HEK293T (cell line): ENCODE measurements at regions not wholly inside any gene's neighbourhood (a gene's known extent, or its start where the extent isn't known, plus 50 kb on each side); places are given as distances from the start of the nearest gene placed in this dataset.

ENCODE experiments used
- ARNT ChIP-seq: fragments of 450-650 bp; IDR thresholded peaks from 2 replicates; pipeline ENCODE4 v1.6.1; 2017; ENCODE audit warnings: mild to moderate bottlenecking
- BHLHE40 ChIP-seq: fragments of 450-650 bp; IDR thresholded peaks from 2 replicates; pipeline ENCODE4 v1.6.1; 2016; ENCODE audit warnings: mild to moderate bottlenecking, moderate library complexity, borderline replicate concordance
- ELF4 ChIP-seq: fragments of 450-650 bp; IDR thresholded peaks from 2 replicates; pipeline ENCODE4 v1.6.1; 2017; ENCODE audit warnings: antibody characterized with exemption
- FOXK2 ChIP-seq: fragments of 450-650 bp; IDR thresholded peaks from 2 replicates; pipeline ENCODE4 v1.6.1; 2016; ENCODE audit warnings: mild to moderate bottlenecking
- NFRKB ChIP-seq: fragments of 450-650 bp; IDR thresholded peaks from 2 replicates; pipeline ENCODE4 v1.6.1; 2016; ENCODE audit warnings: mild to moderate bottlenecking, moderate library complexity
- SP1 ChIP-seq: fragments of 450-650 bp; IDR thresholded peaks from 2 replicates; pipeline ENCODE4 v1.6.1; 2017
- TARDBP ChIP-seq: fragments of 450-650 bp; IDR thresholded peaks from 2 replicates; pipeline ENCODE4 v1.6.1; 2016
- TF ChIP-seq, protein P1 (sequence below): fragments of 450-650 bp; IDR thresholded peaks from 2 replicates; pipeline ENCODE4 v1.6.1; 2016

DNA sequence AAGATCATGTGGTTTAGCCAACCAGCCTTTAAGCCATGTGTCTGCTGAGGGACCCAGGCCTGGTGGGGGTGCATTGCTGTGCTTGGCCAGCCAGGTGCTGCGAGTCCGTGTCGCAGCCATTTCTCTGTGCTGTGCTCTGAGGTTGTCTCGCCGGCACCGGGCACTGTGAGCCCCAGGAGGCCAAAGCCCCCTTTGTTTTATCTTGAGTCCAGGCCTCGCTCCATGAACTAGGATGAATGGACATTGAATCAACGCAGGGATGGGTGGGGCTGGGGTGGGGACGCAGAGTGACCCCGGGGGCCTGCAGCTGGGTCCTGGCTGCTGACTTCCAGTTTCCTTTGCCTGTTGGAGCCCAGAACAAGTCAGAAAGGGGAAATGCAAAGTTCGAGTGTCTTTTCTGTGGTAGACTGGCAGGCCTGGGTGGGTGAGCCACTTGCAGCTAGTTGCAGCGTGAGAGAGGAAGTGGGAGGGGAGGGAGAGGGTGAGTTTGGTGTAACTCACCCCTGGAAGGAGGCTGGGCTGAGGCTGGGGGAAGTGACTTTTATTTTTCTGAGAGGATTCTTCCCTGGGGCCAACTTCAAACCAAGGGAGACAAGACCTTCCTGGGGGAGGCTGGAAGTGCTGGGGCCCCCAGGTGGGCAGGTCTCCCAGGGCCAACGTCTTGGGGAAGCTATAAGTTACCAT is 324.7 kb downstream of the SEC14L1 start:
- TF ChIP-seq SP1 (no peak), BHLHE40 (no peak), FOXK2 (no peak), NFRKB (no peak), TARDBP (no peak), ELF4 (no peak), ARNT (no peak)
- TF ChIP-seq, protein P1, sequence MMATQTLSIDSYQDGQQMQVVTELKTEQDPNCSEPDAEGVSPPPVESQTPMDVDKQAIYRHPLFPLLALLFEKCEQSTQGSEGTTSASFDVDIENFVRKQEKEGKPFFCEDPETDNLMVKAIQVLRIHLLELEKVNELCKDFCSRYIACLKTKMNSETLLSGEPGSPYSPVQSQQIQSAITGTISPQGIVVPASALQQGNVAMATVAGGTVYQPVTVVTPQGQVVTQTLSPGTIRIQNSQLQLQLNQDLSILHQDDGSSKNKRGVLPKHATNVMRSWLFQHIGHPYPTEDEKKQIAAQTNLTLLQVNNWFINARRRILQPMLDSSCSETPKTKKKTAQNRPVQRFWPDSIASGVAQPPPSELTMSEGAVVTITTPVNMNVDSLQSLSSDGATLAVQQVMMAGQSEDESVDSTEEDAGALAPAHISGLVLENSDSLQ: no peak
